ENCODE measurements at regions not wholly inside any gene's neighbourhood (a gene's known extent, or its start where the extent isn't known, plus 50 kb on each side); places are given as distances from the start of the nearest gene placed in this dataset.

GRCh38 chr13:90675129-90675528 is 672.4 kb upstream of the MIR17HG start:
- DNase-seq (ENCODE audit: low spot score): no peak

- DNase-seq (ENCODE audit: low spot score): no peak
Observed at GRCh38 chr13:90680826-90681225, 666.7 kb upstream of the MIR17HG start.

- DNase-seq (ENCODE audit: low spot score): no peak
Observed at GRCh38 chr13:90683711-90684131, 663.8 kb upstream of the MIR17HG start.

GRCh38 chr13:90686442-90686841 is 661.0 kb upstream of the MIR17HG start:
- no peak for DNase-seq (ENCODE audit: low spot score)

GRCh38 chr13:90689111-90689510 is 658.4 kb upstream of the MIR17HG start:
- DNase-seq (ENCODE audit: low spot score): no peak

GRCh38 chr13:90690458-90691080 is 656.9 kb upstream of the MIR17HG start:
- DNase-seq (ENCODE audit: low spot score): no peak

- no peak for DNase-seq (ENCODE audit: low spot score)
Observed at GRCh38 chr13:90696254-90696653, 651.2 kb upstream of the MIR17HG start.

GRCh38 chr13:90696656-90697055 is 650.8 kb upstream of the MIR17HG start:
- DNase-seq (ENCODE audit: low spot score): no peak

- no peak for DNase-seq (ENCODE audit: low spot score)
Observed at GRCh38 chr13:90700340-90700739, 647.1 kb upstream of the MIR17HG start.

GRCh38 chr13:90701264-90701663 is 646.2 kb upstream of the MIR17HG start:
- DNase-seq (ENCODE audit: low spot score): no peak

- DNase-seq (ENCODE audit: low spot score): no peak
Observed at GRCh38 chr13:90702050-90702449, 645.4 kb upstream of the MIR17HG start.

GRCh38 chr13:90706631-90707030 is 640.9 kb upstream of the MIR17HG start:
- no peak for DNase-seq (ENCODE audit: low spot score)

- DNase-seq (ENCODE audit: low spot score): no peak
Observed at GRCh38 chr13:90708128-90708527, 639.4 kb upstream of the MIR17HG start.

GRCh38 chr13:90709319-90709718 is 638.2 kb upstream of the MIR17HG start:
- no peak for DNase-seq (ENCODE audit: low spot score)

- DNase-seq (ENCODE audit: low spot score): no peak
Observed at GRCh38 chr13:90710164-90710759, 637.2 kb upstream of the MIR17HG start.

- DNase-seq (ENCODE audit: low spot score): no peak
Observed at GRCh38 chr13:90713441-90714133, 633.9 kb upstream of the MIR17HG start.

- no peak for DNase-seq (ENCODE audit: low spot score)
Observed at GRCh38 chr13:90715485-90715884, 632.0 kb upstream of the MIR17HG start.

GRCh38 chr13:90717451-90717936 is 630.0 kb upstream of the MIR17HG start:
- DNase-seq (ENCODE audit: low spot score): no peak

GRCh38 chr13:90719461-90719860 is 628.0 kb upstream of the MIR17HG start:
- no peak for DNase-seq (ENCODE audit: low spot score)

GRCh38 chr13:90721937-90722336 is 625.5 kb upstream of the MIR17HG start:
- DNase-seq (ENCODE audit: low spot score): no peak

- no peak for DNase-seq (ENCODE audit: low spot score)
Observed at GRCh38 chr13:90723381-90723780, 624.1 kb upstream of the MIR17HG start.

- DNase-seq (ENCODE audit: low spot score): no peak
Observed at GRCh38 chr13:90726375-90726774, 621.1 kb upstream of the MIR17HG start.

- DNase-seq (ENCODE audit: low spot score): no peak
Observed at GRCh38 chr13:90732049-90732448, 615.4 kb upstream of the MIR17HG start.
